ENCODE measurements at regions not wholly inside any gene's neighbourhood (a gene's known extent, or its start where the extent isn't known, plus 50 kb on each side); places are given as distances from the start of the nearest gene placed in this dataset.

- no peak overlapping the region for H3K27ac ChIP-seq (ENCODE audit: low read length)
- no peak for TF ChIP-seq CTCF (IDR thresholded peaks at IDR 0.05)
- no peaks in the 10 kb centered on the region for H3K36me3 ChIP-seq (ENCODE audit: control insufficient read depth, insufficient read depth, low read length)
- H3K4me3 Mint-ChIP-seq, result no peak overlapping the region
- no peak overlapping the region for H3K27ac Mint-ChIP-seq
- H3K27me3 Mint-ChIP-seq (ENCODE audit: low read depth in 2 of 2), result no peaks in the 10 kb centered on the region
- H3K27me3 ChIP-seq (ENCODE audit: control insufficient read depth, insufficient read depth, low read length), result no peaks in the 10 kb centered on the region
- H3K9me3 Mint-ChIP-seq, result peaks cover 4 to 13% of the 10 kb centered on the region in 2 donors
- WGBS (ENCODE audit: insufficient coverage), result 89% methylated on average over 2 of the region's 2 CpGs
- intact Hi-C loops (cut with micrococcal nuclease), result no loop called here
- H3K4me3 ChIP-seq (ENCODE audit: low read length), result no peak overlapping the region
- H3K36me3 Mint-ChIP-seq, result no peaks in the 10 kb centered on the region
- no peaks in the 10 kb centered on the region for H3K4me1 Mint-ChIP-seq
- DNase-seq (no peak), ATAC-seq (no peak)
- no peaks in the 10 kb centered on the region for H3K9me3 ChIP-seq (ENCODE audit: control insufficient read depth, insufficient read depth, low read length)
- H3K4me1 ChIP-seq (ENCODE audit: control insufficient read depth, insufficient read depth, low read length), result no peaks in the 10 kb centered on the region
These were observed 880.7 kb downstream of the SUCLG1 start for GRCh38 chr2:83578405-83578804.

- WGBS (ENCODE audit: insufficient coverage), result 100% methylated on average over 1 of the region's 1 CpG
These were observed 884.5 kb downstream of the SUCLG1 start for GRCh38 chr2:83574614-83575013.

GRCh38 chr2:83573060-83573459 is 886.0 kb downstream of the SUCLG1 start:
- DNase-seq (no peak), ATAC-seq (no peak)
- no peaks in the 10 kb centered on the region for H3K4me1 ChIP-seq (ENCODE audit: control insufficient read depth, insufficient read depth, low read length)
- Mint-ChIP-seq H3K9me3 (peaks cover 6 to 11% of the 10 kb centered on the region in 2 donors), H3K4me3 (no peak overlapping the region), H3K27me3 (ENCODE audit: low read depth in 2 of 2) (no peaks in the 10 kb centered on the region), H3K27ac (no peak overlapping the region), H3K4me1 (no peaks in the 10 kb centered on the region), H3K36me3 (no peaks in the 10 kb centered on the region)
- H3K9me3 ChIP-seq (ENCODE audit: control insufficient read depth, insufficient read depth, low read length), result no peaks in the 10 kb centered on the region
- no peaks in the 10 kb centered on the region for H3K27me3 ChIP-seq (ENCODE audit: control insufficient read depth, insufficient read depth, low read length)
- 94% methylated on average over 5 of the region's 5 CpGs for WGBS (ENCODE audit: insufficient coverage)
- H3K36me3 ChIP-seq (ENCODE audit: control insufficient read depth, insufficient read depth, low read length), result no peaks in the 10 kb centered on the region
- no peak overlapping the region for H3K4me3 ChIP-seq (ENCODE audit: low read length)
- intact Hi-C loops (cut with micrococcal nuclease), result no loop called here
- TF ChIP-seq CTCF (IDR thresholded peaks at IDR 0.05), result no peak
- H3K27ac ChIP-seq (ENCODE audit: low read length), result no peak overlapping the region

More at GRCh38 chr2:83574614-83575013, 884.5 kb downstream of the SUCLG1 start:
- no peaks in the 10 kb centered on the region for H3K9me3 ChIP-seq (ENCODE audit: control insufficient read depth, insufficient read depth, low read length)
- peaks cover 3 to 9% of the 10 kb centered on the region in 2 donors for H3K9me3 Mint-ChIP-seq
- no peaks in the 10 kb centered on the region for H3K36me3 Mint-ChIP-seq
- intact Hi-C loops (cut with micrococcal nuclease), result no loop called here
- no peak overlapping the region for H3K27ac ChIP-seq (ENCODE audit: low read length)
- no peak overlapping the region for H3K27ac Mint-ChIP-seq
- no peak overlapping the region for H3K4me3 ChIP-seq (ENCODE audit: low read length)
- H3K4me3 Mint-ChIP-seq, result no peak overlapping the region
- DNase-seq (no peak), ATAC-seq (no peak)
- no peak for TF ChIP-seq CTCF (IDR thresholded peaks at IDR 0.05)
- no peaks in the 10 kb centered on the region for H3K27me3 Mint-ChIP-seq (ENCODE audit: low read depth in 2 of 2)
- no peaks in the 10 kb centered on the region for H3K4me1 Mint-ChIP-seq
- H3K27me3 ChIP-seq (ENCODE audit: control insufficient read depth, insufficient read depth, low read length), result no peaks in the 10 kb centered on the region
- no peaks in the 10 kb centered on the region for H3K4me1 ChIP-seq (ENCODE audit: control insufficient read depth, insufficient read depth, low read length)
- no peaks in the 10 kb centered on the region for H3K36me3 ChIP-seq (ENCODE audit: control insufficient read depth, insufficient read depth, low read length)

- WGBS (ENCODE audit: insufficient coverage), result 69% methylated on average over 1 of the region's 3 CpGs
- H3K36me3 Mint-ChIP-seq, result no peaks in the 10 kb centered on the region
These were observed 886.7 kb downstream of the SUCLG1 start for GRCh38 chr2:83572400-83572799.

More at GRCh38 chr2:83572400-83572799, 886.7 kb downstream of the SUCLG1 start:
- intact Hi-C loops (cut with micrococcal nuclease), result no loop called here
- H3K27me3 ChIP-seq (ENCODE audit: control insufficient read depth, insufficient read depth, low read length), result no peaks in the 10 kb centered on the region
- no peak for TF ChIP-seq CTCF (IDR thresholded peaks at IDR 0.05)
- Mint-ChIP-seq H3K4me3 (no peak overlapping the region), H3K4me1 (no peaks in the 10 kb centered on the region), H3K9me3 (peaks cover 6 to 11% of the 10 kb centered on the region in 2 donors), H3K27me3 (ENCODE audit: low read depth in 2 of 2) (no peaks in the 10 kb centered on the region), H3K27ac (no peak overlapping the region)
- DNase-seq (no peak), ATAC-seq (no peak)
- H3K27ac ChIP-seq (ENCODE audit: low read length), result no peak overlapping the region
- H3K9me3 ChIP-seq (ENCODE audit: control insufficient read depth, insufficient read depth, low read length), result no peaks in the 10 kb centered on the region
- H3K4me3 ChIP-seq (ENCODE audit: low read length), result no peak overlapping the region
- H3K4me1 ChIP-seq (ENCODE audit: control insufficient read depth, insufficient read depth, low read length), result no peaks in the 10 kb centered on the region
- no peaks in the 10 kb centered on the region for H3K36me3 ChIP-seq (ENCODE audit: control insufficient read depth, insufficient read depth, low read length)

All from natural killer cell (primary cell).